ENCODE measurements at regions not wholly inside any gene's neighbourhood (a gene's known extent, or its start where the extent isn't known, plus 50 kb on each side); places are given as distances from the start of the nearest gene placed in this dataset.
"Not testable (repeated sequence)": the region's sequence is repeated elsewhere in the genome, so short reads cannot be mapped to it uniquely, and the experiment has no call there.

GRCh38 chr4:116110713-116111112 lies 974.7 kb downstream of the TRAM1L1 start:
- no peak for DNase-seq (ENCODE audit: low spot score in 2 of 2)
- intact Hi-C loops (cut with DNase I; ENCODE audit: low total_unique reads) = no loop called here
- 92 to 96% methylated on average over 3 of the region's 3 CpGs for WGBS, 2 donors
- H3K4me3 ChIP-seq (ENCODE audit: low read depth, poor library complexity, severe bottlenecking) = no peak overlapping the region
- TF ChIP-seq CTCF (IDR thresholded peaks at IDR 0.05) = no peak
- TF ChIP-seq POLR2A (IDR thresholded peaks at IDR 0.05) = no peak

DNA sequence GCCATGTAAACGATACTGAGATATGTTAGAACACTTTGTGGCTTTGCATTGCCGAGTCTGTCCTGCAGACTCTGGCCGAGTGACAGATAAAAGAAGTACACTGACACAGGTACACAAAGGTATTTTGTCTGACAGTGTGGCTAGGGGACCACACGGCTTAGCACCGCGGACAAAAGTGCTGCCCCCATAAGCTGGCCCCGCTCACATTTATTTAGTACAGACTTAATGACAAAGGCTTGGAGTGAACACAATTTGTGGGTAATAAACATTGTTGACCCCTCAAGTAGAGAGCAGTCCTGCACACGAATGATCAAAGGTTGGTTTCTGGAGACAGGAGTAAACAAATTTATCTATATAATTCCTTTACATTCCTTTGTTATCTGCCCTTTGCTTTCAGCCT lies 976.8 kb downstream of the TRAM1L1 start:
- no peak overlapping the region for H3K4me3 ChIP-seq (ENCODE audit: low read depth, poor library complexity, severe bottlenecking)
- 82 to 88% methylated on average over 8 of the region's 8 CpGs for WGBS, 2 donors
- intact Hi-C loops (cut with DNase I; ENCODE audit: low total_unique reads) = no loop called here
- DNase-seq (ENCODE audit: low spot score in 2 of 2) = no peak
- TF ChIP-seq CTCF (IDR thresholded peaks at IDR 0.05) (no peak), POLR2A (IDR thresholded peaks at IDR 0.05) (no peak)

- no peak for DNase-seq (ENCODE audit: low spot score in 2 of 2)
- TF ChIP-seq POLR2A (IDR thresholded peaks at IDR 0.05) (no peak), CTCF (IDR thresholded peaks at IDR 0.05) (no peak)
- WGBS, 2 donors = 23 to 50% methylated on average over 1 of the region's 1 CpG
- intact Hi-C loops (cut with DNase I; ENCODE audit: low total_unique reads) = no loop called here
- H3K4me3 ChIP-seq (ENCODE audit: low read depth, poor library complexity, severe bottlenecking) = no peak overlapping the region
Measured at GRCh38 chr4:116101321-116101720, 984.1 kb downstream of the TRAM1L1 start.

GRCh38 chr4:116099596-116099995 lies 985.8 kb downstream of the TRAM1L1 start:
- no peak for TF ChIP-seq POLR2A (IDR thresholded peaks at IDR 0.05)
- no peak for TF ChIP-seq CTCF (IDR thresholded peaks at IDR 0.05)
- H3K4me3 ChIP-seq (ENCODE audit: low read depth, poor library complexity, severe bottlenecking) = no peak overlapping the region
- DNase-seq (ENCODE audit: low spot score in 2 of 2) = no peak
- intact Hi-C loops (cut with DNase I; ENCODE audit: low total_unique reads) = no loop called here

DNA sequence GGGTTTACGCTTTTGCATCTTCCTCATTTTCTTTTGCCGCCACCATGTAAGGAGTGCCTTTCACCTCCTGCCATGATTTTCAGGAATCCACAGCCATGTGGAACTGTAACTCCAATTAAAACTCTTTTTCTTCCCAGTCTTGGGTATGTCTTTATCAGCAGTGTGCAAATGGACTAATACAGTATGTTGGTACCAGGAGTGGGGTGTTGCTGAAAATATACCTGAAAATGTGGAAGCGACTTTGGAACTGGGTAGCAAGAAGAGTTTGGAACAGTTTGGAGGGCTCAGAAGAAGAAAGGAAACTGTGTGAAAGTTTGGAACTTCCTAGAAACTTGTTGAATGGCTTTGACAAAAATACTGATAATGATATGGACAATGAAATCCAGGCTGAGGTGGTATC lies 983.9 kb upstream of the NDST4 start:
- H3K4me3 ChIP-seq (ENCODE audit: low read depth, poor library complexity, severe bottlenecking); intact Hi-C loops (cut with DNase I; ENCODE audit: low total_unique reads); DNase-seq (ENCODE audit: low spot score in 2 of 2): not testable (repeated sequence)
- WGBS, 2 donors = 93 to 98% methylated on average over 3 of the region's 3 CpGs

DNA sequence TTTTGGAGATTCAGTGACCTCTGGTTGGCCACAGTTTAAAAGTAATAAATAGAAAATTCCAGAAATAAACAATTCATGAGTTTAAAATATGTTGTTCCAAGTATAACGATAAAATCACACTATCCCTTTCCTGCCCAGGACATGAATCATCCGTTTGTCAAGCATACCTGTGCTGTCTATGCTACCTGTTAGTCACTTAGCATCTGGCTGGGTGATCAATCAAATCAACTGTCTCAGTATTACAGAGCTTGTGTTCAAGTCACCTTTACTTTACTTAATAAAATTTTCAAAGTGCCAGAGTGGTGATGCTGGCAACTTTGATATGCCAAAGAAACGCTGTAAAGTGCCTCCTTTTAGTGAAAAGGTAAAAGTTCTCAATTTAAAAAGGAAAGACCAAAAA lies 979.5 kb upstream of the NDST4 start:
- no peak overlapping the region for H3K4me3 ChIP-seq (ENCODE audit: low read depth, poor library complexity, severe bottlenecking)
- intact Hi-C loops (cut with DNase I; ENCODE audit: low total_unique reads) = no loop called here
- WGBS, 2 donors = 55 to 58% methylated on average over 3 of the region's 3 CpGs
- TF ChIP-seq POLR2A (IDR thresholded peaks at IDR 0.05) (no peak), CTCF (IDR thresholded peaks at IDR 0.05) (no peak)
- DNase-seq (ENCODE audit: low spot score in 2 of 2) = no peak

Measured in lower leg skin (tissue), 4 donors.